PC-9 (cell line): ENCODE measurements at regions not wholly inside any gene's neighbourhood (a gene's known extent, or its start where the extent isn't known, plus 50 kb on each side); places are given as distances from the start of the nearest gene placed in this dataset.

Source experiments
- CTCF ChIP-seq: fragments of 200-600 bp; sonication (generic); conservative IDR thresholded peaks from 2 replicates; pipeline ENCODE4 v1.6.1; 2017; ENCODE audit warnings: mixed run types, antibody characterized with exemption, mild to moderate bottlenecking, moderate library complexity
- EZH2 ChIP-seq: fragments of 200-600 bp; sonication (generic); IDR thresholded peaks from 2 replicates; pipeline ENCODE4 v1.8.0; 2017; ENCODE audit warnings: antibody characterized with exemption, low read depth

- no peak for TF ChIP-seq CTCF
- no peak for TF ChIP-seq EZH2
Measured at GRCh38 chr10:29169021-29169420, 119.8 kb upstream of the LYZL1 start.
